K562 (cell line): ENCODE measurements at regions not wholly inside any gene's neighbourhood (a gene's known extent, or its start where the extent isn't known, plus 50 kb on each side); places are given as distances from the start of the nearest gene placed in this dataset.

Experiments
- CHAMP1 ChIP-seq: fragments of 450-650 bp; IDR thresholded peaks from 2 replicates; pipeline ENCODE4 v1.6.1; 2016; ENCODE audit warnings: mild to moderate bottlenecking
- CHD1 ChIP-seq: fragments of 200-600 bp; sonication (generic); IDR thresholded peaks from one replicate; pipeline ENCODE4 v1.6.1; 2012; ENCODE audit warnings: mild to moderate bottlenecking, moderate library complexity, low read length, inconsistent platforms
- HBP1 ChIP-seq: fragments of 450-650 bp; formaldehyde crosslinking; IDR thresholded peaks from 2 replicates; pipeline ENCODE4 v1.4.0; 2022; ENCODE audit warnings: missing genetic modification characterization
- JUND ChIP-seq, 2 experiments: IDR thresholded peaks; 2 replicates in 1 of 2; 3 replicates in 1 of 2; pipeline ENCODE4 v1.6.1; 2011; ENCODE audit warnings: borderline replicate concordance in 2 of 2, low read depth in 2 of 2, low read length in 2 of 2, improper control_type of control experiment in 1 of 2, missing biosample characterization in 1 of 2, missing genetic modification characterization in 1 of 2, missing genetic modification reagents in 1 of 2
- PATZ1 ChIP-seq: fragments of 250-450 bp; sonication (Bioruptor Pico); IDR thresholded peaks from 2 replicates; pipeline ENCODE4 v1.5.0; 2020; ENCODE audit warnings: mild to moderate bottlenecking, borderline replicate concordance
- SPI1 ChIP-seq: IDR thresholded peaks from 2 replicates; pipeline ENCODE4 v1.6.1; 2011; ENCODE audit warnings: low read depth, low read length, control low read depth, borderline replicate concordance
- SUPT5H ChIP-seq: fragments of 450-650 bp; IDR thresholded peaks from 2 replicates; pipeline ENCODE4 v1.6.1; 2016
- ZKSCAN1 ChIP-seq: fragments of 150-350 bp; IDR thresholded peaks from 2 replicates; pipeline ENCODE4 v1.6.1; 2016; ENCODE audit warnings: low read depth, low read length
- ZNF589 ChIP-seq: fragments of 200-800 bp; sonication (Bioruptor generic); IDR thresholded peaks from 2 replicates; pipeline ENCODE4 v1.6.1; 2016; ENCODE audit warnings: low read depth, missing genetic modification characterization, missing compliant biosample characterization
- TF ChIP-seq, protein P1 (sequence below): fragments of 250-450 bp; sonication (Bioruptor Pico); IDR thresholded peaks from 2 replicates; pipeline ENCODE4 v1.5.0; 2020; ENCODE audit warnings: mild to moderate bottlenecking
- TF ChIP-seq, protein P2 (sequence below): IDR thresholded peaks from 3 replicates; pipeline ENCODE4 v1.6.1; 2011; ENCODE audit warnings: borderline replicate concordance, mild to moderate bottlenecking; ENCODE audit not compliant: insufficient read length, insufficient read depth
- TF ChIP-seq, protein P3 (sequence below), 2 experiments: fragments of 200-800 bp in 1 of 2; sonication (Bioruptor generic) in 1 of 2; sonication (generic) in 1 of 2; formaldehyde crosslinking in 1 of 2; IDR thresholded peaks in 1 of 2; conservative IDR thresholded peaks in 1 of 2; 2 replicates each; pipeline versions ENCODE4 v1.5.0 to v1.6.1; 2016 to 2020; ENCODE audit warnings: missing compliant biosample characterization in 1 of 2, missing genetic modification characterization in 1 of 2, missing genetic modification reagents in 1 of 2

DNA sequence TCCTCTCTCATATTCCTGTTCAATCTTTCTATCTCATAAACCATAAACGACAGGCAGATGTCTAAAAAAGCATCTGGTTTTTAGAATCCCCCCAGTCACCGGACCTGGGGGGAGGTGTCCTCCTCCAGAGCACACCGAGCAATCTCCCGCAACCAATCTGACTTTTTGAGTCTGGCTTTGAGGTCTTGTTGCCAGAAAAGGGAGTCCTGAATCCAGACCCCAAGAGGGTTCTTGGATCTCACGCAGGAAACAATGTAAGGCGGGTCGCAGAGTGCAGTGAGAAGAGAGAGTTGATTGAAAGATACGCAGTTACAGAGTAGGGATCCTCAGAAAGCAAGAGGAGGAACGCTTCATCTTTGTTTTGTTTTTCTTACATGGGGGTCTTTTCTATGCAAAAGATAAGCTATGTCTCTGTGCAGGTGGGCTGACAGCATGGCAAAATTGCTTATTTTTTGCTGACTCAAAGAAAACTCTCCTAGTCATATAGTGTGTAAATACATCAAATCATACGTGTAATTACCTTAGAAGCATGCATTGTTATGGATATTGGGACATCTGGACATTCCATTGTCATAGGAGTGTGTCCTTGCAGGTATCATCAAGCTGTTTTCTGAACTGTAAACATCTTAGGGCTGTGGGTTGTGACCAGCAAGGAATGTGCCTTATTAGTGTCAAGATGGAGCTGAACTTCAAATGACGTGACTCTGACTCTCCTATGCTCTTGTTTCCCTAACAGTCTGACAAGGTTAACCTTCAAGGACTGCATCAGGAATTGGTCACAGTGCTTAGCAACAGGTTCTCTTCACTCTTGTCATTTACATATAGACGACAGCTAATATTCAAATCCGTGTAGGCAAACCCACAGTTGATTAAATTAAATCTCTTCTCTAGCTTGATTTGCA, 159.3 kb upstream of the DAPK1 start (continued):
- TF ChIP-seq HBP1 (CRISPR knock-in tag) (no peak), PATZ1 (CRISPR knock-in tag) (no peak), CHAMP1 (no peak), CHD1 (no peak), ZKSCAN1 (no peak), ZNF589 (no peak), SUPT5H (no peak), JUND (IDR thresholded peaks at IDR 0.05; ENCODE audit: borderline replicate concordance, low read depth, low read length) (no peak), JUND (tag; IDR thresholded peaks at IDR 0.05; ENCODE audit: borderline replicate concordance, low read depth, low read length) (no peak), SPI1 (no peak)
- TF ChIP-seq, protein P1, sequence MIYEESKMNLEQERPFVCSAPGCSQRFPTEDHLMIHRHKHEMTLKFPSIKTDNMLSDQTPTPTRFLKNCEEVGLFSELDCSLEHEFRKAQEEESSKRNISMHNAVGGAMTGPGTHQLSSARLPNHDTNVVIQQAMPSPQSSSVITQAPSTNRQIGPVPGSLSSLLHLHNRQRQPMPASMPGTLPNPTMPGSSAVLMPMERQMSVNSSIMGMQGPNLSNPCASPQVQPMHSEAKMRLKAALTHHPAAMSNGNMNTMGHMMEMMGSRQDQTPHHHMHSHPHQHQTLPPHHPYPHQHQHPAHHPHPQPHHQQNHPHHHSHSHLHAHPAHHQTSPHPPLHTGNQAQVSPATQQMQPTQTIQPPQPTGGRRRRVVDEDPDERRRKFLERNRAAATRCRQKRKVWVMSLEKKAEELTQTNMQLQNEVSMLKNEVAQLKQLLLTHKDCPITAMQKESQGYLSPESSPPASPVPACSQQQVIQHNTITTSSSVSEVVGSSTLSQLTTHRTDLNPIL (CRISPR knock-in tag), result no peak
- TF ChIP-seq, protein P2, sequence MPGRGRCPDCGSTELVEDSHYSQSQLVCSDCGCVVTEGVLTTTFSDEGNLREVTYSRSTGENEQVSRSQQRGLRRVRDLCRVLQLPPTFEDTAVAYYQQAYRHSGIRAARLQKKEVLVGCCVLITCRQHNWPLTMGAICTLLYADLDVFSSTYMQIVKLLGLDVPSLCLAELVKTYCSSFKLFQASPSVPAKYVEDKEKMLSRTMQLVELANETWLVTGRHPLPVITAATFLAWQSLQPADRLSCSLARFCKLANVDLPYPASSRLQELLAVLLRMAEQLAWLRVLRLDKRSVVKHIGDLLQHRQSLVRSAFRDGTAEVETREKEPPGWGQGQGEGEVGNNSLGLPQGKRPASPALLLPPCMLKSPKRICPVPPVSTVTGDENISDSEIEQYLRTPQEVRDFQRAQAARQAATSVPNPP, result no peak
- TF ChIP-seq, protein P3, sequence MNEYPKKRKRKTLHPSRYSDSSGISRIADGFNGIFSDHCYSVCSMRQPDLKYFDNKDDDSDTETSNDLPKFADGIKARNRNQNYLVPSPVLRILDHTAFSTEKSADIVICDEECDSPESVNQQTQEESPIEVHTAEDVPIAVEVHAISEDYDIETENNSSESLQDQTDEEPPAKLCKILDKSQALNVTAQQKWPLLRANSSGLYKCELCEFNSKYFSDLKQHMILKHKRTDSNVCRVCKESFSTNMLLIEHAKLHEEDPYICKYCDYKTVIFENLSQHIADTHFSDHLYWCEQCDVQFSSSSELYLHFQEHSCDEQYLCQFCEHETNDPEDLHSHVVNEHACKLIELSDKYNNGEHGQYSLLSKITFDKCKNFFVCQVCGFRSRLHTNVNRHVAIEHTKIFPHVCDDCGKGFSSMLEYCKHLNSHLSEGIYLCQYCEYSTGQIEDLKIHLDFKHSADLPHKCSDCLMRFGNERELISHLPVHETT (CRISPR knock-in tag; conservative IDR thresholded peaks at IDR 0.05 in 1 of 2, IDR thresholded peaks at IDR 0.05 in 1 of 2), result no peak
